Breast epithelium (tissue), 4 donors: ENCODE measurements at regions not wholly inside any gene's neighbourhood (a gene's known extent, or its start where the extent isn't known, plus 50 kb on each side); places are given as distances from the start of the nearest gene placed in this dataset.
"Not testable (repeated sequence)": the region's sequence is repeated elsewhere in the genome, so short reads cannot be mapped to it uniquely, and the experiment has no call there.

ENCODE experiments used
- DNase-seq, 2 donors: peaks; one replicate each; pipeline ENCODE4 v3.0.0-alpha.2; 2019; ENCODE audit warnings: low spot score in 2 of 2
- H3K27ac ChIP-seq, 2 donors: fragments of 200-600 bp; sonication (generic) in 1 of 2; one replicate each; pipeline ENCODE4 v1.5.1; 2016 to 2019; ENCODE audit warnings: mild to moderate bottlenecking in 1 of 2
- H3K27me3 ChIP-seq, 2 donors: fragments of 200-600 bp; sonication (generic) in 1 of 2; one replicate each; pipeline versions ENCODE4 v1.5.1 to v1.6.0; 2017 to 2019; ENCODE audit warnings: control low read depth in 1 of 2, mild to moderate bottlenecking in 1 of 2
- H3K36me3 ChIP-seq: fragments of 200-600 bp; one replicate; pipeline ENCODE4 v1.5.1; 2019
- H3K4me1 ChIP-seq, 2 donors: fragments of 200-600 bp; sonication (generic); one replicate each; pipeline ENCODE4 v1.5.1; 2016 to 2019; ENCODE audit warnings: control low read depth in 1 of 2
- H3K4me3 ChIP-seq, 3 donors: fragments of 200-600 bp; sonication (generic); 1 replicate in 2 of 3; 2 replicates in 1 of 3; pipeline ENCODE4 v1.5.1; 2016 to 2019; ENCODE audit warnings: mild to moderate bottlenecking in 3 of 3, moderate library complexity in 2 of 3
- H3K9me3 ChIP-seq, 2 donors: fragments of 200-600 bp; sonication (generic) in 1 of 2; one replicate each; pipeline ENCODE4 v1.5.1; 2016 to 2019; ENCODE audit warnings: control low read depth in 1 of 2
- CTCF ChIP-seq, 3 donors: fragments of 450-650 bp; IDR thresholded peaks; one replicate each; pipeline ENCODE4 v1.5.1; 2016 to 2017; ENCODE audit warnings: antibody characterized with exemption in 3 of 3, mild to moderate bottlenecking in 3 of 3, moderate library complexity in 3 of 3
- POLR2A ChIP-seq: fragments of 450-650 bp; IDR thresholded peaks from one replicate; pipeline ENCODE4 v1.6.1; 2016; ENCODE audit warnings: antibody characterized with exemption, mild to moderate bottlenecking, moderate library complexity
- POLR2AphosphoS5 ChIP-seq, 3 donors: sonication (generic); formaldehyde crosslinking; IDR thresholded peaks; one replicate each; pipeline ENCODE4 v1.6.1; 2017; ENCODE audit warnings: antibody characterized with exemption in 3 of 3
- intact Hi-C: fragments of 100-400 bp; cut with DNase I; formaldehyde crosslinking; loops from one replicate; pipeline ENCODE4 v1.15.1; 2023; ENCODE audit warnings: low total_unique reads

GRCh38 chr1:232859216-232859615 lies 54.0 kb downstream of the MAP10 start:
- no peak for DNase-seq
- H3K36me3 ChIP-seq = no peaks in the 10 kb centered on the region
- intact Hi-C loops = no loop called here
- H3K4me1 ChIP-seq = no peaks in the 10 kb centered on the region
- no peak for TF ChIP-seq POLR2A
- TF ChIP-seq CTCF (IDR thresholded peaks at IDR 0.05) = no peak
- no peak for TF ChIP-seq POLR2AphosphoS5 (IDR thresholded peaks at IDR 0.05)
- no peak overlapping the region for H3K27ac ChIP-seq
- no peak overlapping the region for H3K4me3 ChIP-seq
- no peaks in the 10 kb centered on the region for H3K9me3 ChIP-seq
- H3K27me3 ChIP-seq = no peaks in the 10 kb centered on the region

GRCh38 chr1:232861107-232861506 lies 55.9 kb downstream of the MAP10 start:
- H3K9me3 ChIP-seq = no peaks in the 10 kb centered on the region
- no peak for DNase-seq
- no peak overlapping the region for H3K27ac ChIP-seq
- no peak overlapping the region for H3K4me3 ChIP-seq
- no peaks in the 10 kb centered on the region for H3K27me3 ChIP-seq
- no peaks in the 10 kb centered on the region for H3K4me1 ChIP-seq
- H3K36me3 ChIP-seq = no peaks in the 10 kb centered on the region
- intact Hi-C loops = no loop called here
- no peak for TF ChIP-seq CTCF (IDR thresholded peaks at IDR 0.05)
- TF ChIP-seq POLR2AphosphoS5 (IDR thresholded peaks at IDR 0.05) = no peak
- no peak for TF ChIP-seq POLR2A

- Histone ChIP-seq H3K36me3 (no peaks in the 10 kb centered on the region), H3K27ac (no peak overlapping the region), H3K4me1 (no peaks in the 10 kb centered on the region), H3K9me3 (no peaks in the 10 kb centered on the region), H3K27me3 (no peaks in the 10 kb centered on the region), H3K4me3 (no peak overlapping the region)
- TF ChIP-seq POLR2A (no peak), POLR2AphosphoS5 (IDR thresholded peaks at IDR 0.05) (no peak), CTCF (IDR thresholded peaks at IDR 0.05) (no peak)
- intact Hi-C loops = no loop called here
- DNase-seq = no peak
These were observed 58.5 kb downstream of the MAP10 start for GRCh38 chr1:232863544-232864275.

GRCh38 chr1:232865102-232865931 lies 60.1 kb downstream of the MAP10 start:
- TF ChIP-seq POLR2AphosphoS5 (IDR thresholded peaks at IDR 0.05) = no peak
- no peaks in the 10 kb centered on the region for H3K36me3 ChIP-seq
- no peaks in the 10 kb centered on the region for H3K9me3 ChIP-seq
- H3K27me3 ChIP-seq = no peaks in the 10 kb centered on the region
- H3K4me3 ChIP-seq = no peak overlapping the region
- peaks cover 0 to 7% of the 10 kb centered on the region in 2 donors for H3K4me1 ChIP-seq
- no peak for DNase-seq
- intact Hi-C loops = no loop called here
- no peak overlapping the region for H3K27ac ChIP-seq

- Histone ChIP-seq H3K27ac (peak overlapping the region; percentile 53 to 66), H3K4me1 (peaks cover 0 to 7% of the 10 kb centered on the region in 2 donors), H3K9me3 (no peaks in the 10 kb centered on the region), H3K4me3 (no peak overlapping the region), H3K27me3 (no peaks in the 10 kb centered on the region), H3K36me3 (no peaks in the 10 kb centered on the region)
- DNase-seq = peak; percentile 64 to 83
- intact Hi-C loops = no loop called here
- TF ChIP-seq POLR2A = peak; percentile 27
- TF ChIP-seq POLR2AphosphoS5 (IDR thresholded peaks at IDR 0.05) = peak; percentile 48 to 80 (median 69)
- no peak for TF ChIP-seq CTCF (IDR thresholded peaks at IDR 0.05)
These were observed 63.7 kb downstream of the MAP10 start for GRCh38 chr1:232868793-232869491.

GRCh38 chr1:232871291-232871969 lies 66.2 kb downstream of the MAP10 start:
- H3K27ac ChIP-seq, H3K9me3 ChIP-seq, H3K4me3 ChIP-seq, H3K4me1 ChIP-seq, DNase-seq, intact Hi-C loops, H3K36me3 ChIP-seq, H3K27me3 ChIP-seq: not testable (repeated sequence)
